HepG2 (cell line): ENCODE measurements at regions not wholly inside any gene's neighbourhood (a gene's known extent, or its start where the extent isn't known, plus 50 kb on each side); places are given as distances from the start of the nearest gene placed in this dataset.

Experiments
- ATAC-seq: fragments of 200-7000 bp; cut with Tn5 transposase; 3 replicates; pipeline ENCODE4 v1.9.1; 2020; ENCODE audit warnings: mild to moderate bottlenecking, moderate library complexity
- BruUV-seq: library from RNA; stranded (reverse); fragments of 400-500 nt; replicated peaks from 2 replicates; lab custom pipeline; 2021; lab: Mats Ljungman, UMichigan
- CTCF ChIA-PET: fragments of 300-600 bp; formaldehyde crosslinking; extraction: SDS; loops from one replicate; lab custom pipeline; 2021; ENCODE audit warnings: low total read pairs, inconsistent platforms, low intra/inter-chr PET ratio; lab: Yijun Ruan, JAX
- POLR2A ChIA-PET: fragments of 350-600 bp; sonication (Branson Sonifier 250); formaldehyde crosslinking; loops from one replicate; lab custom pipeline; 2020; ENCODE audit warnings: antibody characterized with exemption, inconsistent platforms; lab: Yijun Ruan, JAX
- DNase-seq: peaks from one replicate; pipeline ENCODE4 v3.0.0-alpha.2; 2015; ENCODE audit warnings: low spot score
- FAIRE-seq: peaks from 3 replicates; lab custom pipeline; 2011; peaks lifted over from hg19 to GRCh38; lab: Jason Lieb, UNC
- H2AFZ ChIP-seq: one replicate; pipeline ENCODE4 v1.6.1; 2011; ENCODE audit warnings: low read length, inconsistent platforms
- H3K27ac ChIP-seq: fragments of 300-600 bp; 3 replicates; pipeline ENCODE4 v1.8.0; 2011; ENCODE audit warnings: mixed run types, mild to moderate bottlenecking, mixed read lengths, low read length, inconsistent platforms; ENCODE audit not compliant: insufficient read depth; ENCODE audit errors: extremely low read length
- H3K27me3 ChIP-seq, 2 experiments: fragments of 200-600 bp in 1 of 2; 2 replicates in 1 of 2; 3 replicates in 1 of 2; pipeline versions ENCODE4 v1.6.0 to v1.8.0; 2011; ENCODE audit warnings: low read length in 2 of 2, mild to moderate bottlenecking in 2 of 2, moderate library complexity in 2 of 2, inconsistent platforms in 1 of 2; ENCODE audit not compliant: insufficient read depth in 2 of 2, control insufficient read depth in 1 of 2
- H3K36me3 ChIP-seq, 2 experiments: fragments of 200-600 bp in 1 of 2; replicated peaks in 1 of 2; 2 replicates in 1 of 2; 3 replicates in 1 of 2; pipeline versions ENCODE4 v1.5.1 to v1.8.0; 2011; ENCODE audit warnings: low read length in 2 of 2, inconsistent platforms in 1 of 2; ENCODE audit not compliant: insufficient read depth in 2 of 2, control insufficient read depth in 1 of 2
- H3K4me1 ChIP-seq: 2 replicates; pipeline ENCODE4 v1.5.1; 2012; ENCODE audit warnings: low read length, inconsistent platforms; ENCODE audit not compliant: insufficient read depth
- H3K4me2 ChIP-seq: 2 replicates; pipeline ENCODE4 v1.6.0; 2011; ENCODE audit warnings: low read depth, low read length, inconsistent platforms
- H3K4me3 ChIP-seq, 3 experiments: fragments of 200-600 bp in 1 of 3; sonication (generic), shearing (Covaris generic) in 1 of 3; replicated peaks in 1 of 3; 2 replicates each; pipeline ENCODE4 v1.5.1; 2011 to 2016; ENCODE audit warnings: low read length in 3 of 3, inconsistent platforms in 2 of 3, low read depth in 2 of 3, mild to moderate bottlenecking in 2 of 3, control low read depth in 1 of 3, mixed read lengths in 1 of 3; ENCODE audit not compliant: insufficient read depth in 1 of 3
- H3K79me2 ChIP-seq: one replicate; pipeline ENCODE4 v1.6.1; 2011; ENCODE audit warnings: low read length, inconsistent platforms; ENCODE audit not compliant: insufficient read depth
- H3K9ac ChIP-seq: 2 replicates; pipeline ENCODE4 v1.6.0; 2011; ENCODE audit warnings: mild to moderate bottlenecking, low read depth, low read length, inconsistent platforms; ENCODE audit not compliant: insufficient read depth
- H3K9me3 ChIP-seq: 2 replicates; pipeline ENCODE4 v1.5.1; 2012; ENCODE audit warnings: mild to moderate bottlenecking, low read length
- H4K20me1 ChIP-seq: 2 replicates; pipeline ENCODE4 v1.6.0; 2011; ENCODE audit warnings: inconsistent platforms, mild to moderate bottlenecking, low read length, moderate library complexity; ENCODE audit not compliant: insufficient read depth
- ARNT2 ChIP-seq: sonication (generic); formaldehyde crosslinking; IDR thresholded peaks from 2 replicates; pipeline ENCODE4 v1.8.0; 2022; ENCODE audit warnings: mild to moderate bottlenecking, low read depth, missing genetic modification reagents, moderate library complexity
- ERF ChIP-seq: IDR thresholded peaks from 2 replicates; pipeline ENCODE4 v1.6.1; 2018; ENCODE audit warnings: missing biosample characterization, missing genetic modification reagents
- PITX1 ChIP-seq: sonication (generic); formaldehyde crosslinking; IDR thresholded peaks from 2 replicates; pipeline ENCODE4 v1.5.1; 2020; ENCODE audit warnings: mild to moderate bottlenecking, missing genetic modification reagents
- ZNF460 ChIP-seq: sonication (generic); formaldehyde crosslinking; IDR thresholded peaks from 2 replicates; pipeline ENCODE4 v1.5.1; 2020; ENCODE audit warnings: missing genetic modification reagents, mild to moderate bottlenecking, borderline replicate concordance
- ZNF468 ChIP-seq: sonication (generic); formaldehyde crosslinking; IDR thresholded peaks from 2 replicates; pipeline ENCODE4 v1.8.0; 2022; ENCODE audit warnings: mild to moderate bottlenecking, moderate library complexity, missing genetic modification reagents
- ZNF614 ChIP-seq: IDR thresholded peaks from 2 replicates; pipeline ENCODE4 v1.6.1; 2018; ENCODE audit warnings: missing biosample characterization, missing genetic modification reagents, inconsistent platforms, borderline replicate concordance
- in situ Hi-C: cut with HindIII; loops from 2 replicates; pipeline ENCODE4 v1.10.0; 2017; ENCODE audit warnings: low pct_unique_long_range_greater_than_20kb; ENCODE audit not compliant: extremely low pct_ligation_motif_present
- intact Hi-C: fragments of 100-400 bp; cut with micrococcal nuclease; formaldehyde crosslinking; loops from one replicate; pipeline ENCODE4 v1.10.0; 2022; ENCODE audit not compliant: unreplicated experiment
- TF ChIP-seq, protein P1 (sequence below): sonication (generic); formaldehyde crosslinking; IDR thresholded peaks from 2 replicates; pipeline ENCODE4 v1.4.0; 2020; ENCODE audit warnings: missing genetic modification reagents, borderline replicate concordance

DNA sequence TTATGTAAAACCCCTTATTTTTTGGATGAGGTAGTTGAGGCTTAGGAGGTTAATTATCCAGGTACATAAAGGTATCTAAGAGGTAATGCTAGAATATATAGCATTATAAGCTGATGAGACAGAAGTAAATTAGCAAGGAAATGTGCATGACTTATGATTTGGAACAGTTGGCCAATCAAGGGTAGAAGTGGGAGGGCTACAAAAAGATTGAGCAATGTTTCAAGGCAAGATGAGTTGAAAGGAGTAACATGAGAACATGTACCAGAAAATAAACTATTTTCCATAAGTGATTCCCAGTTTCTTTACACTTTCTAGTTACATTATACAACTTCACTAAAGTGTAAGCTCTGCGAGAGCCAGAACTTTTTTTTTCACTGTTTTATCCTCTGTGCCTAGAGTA lies 290.9 kb downstream of the LRIG3 start (continued):
- TF ChIP-seq ZNF614 (CRISPR knock-in tag) (no peak), PITX1 (CRISPR knock-in tag) (no peak), ARNT2 (CRISPR knock-in tag) (no peak)
- TF ChIP-seq, all 625 proteins: peak for 0

DNA sequence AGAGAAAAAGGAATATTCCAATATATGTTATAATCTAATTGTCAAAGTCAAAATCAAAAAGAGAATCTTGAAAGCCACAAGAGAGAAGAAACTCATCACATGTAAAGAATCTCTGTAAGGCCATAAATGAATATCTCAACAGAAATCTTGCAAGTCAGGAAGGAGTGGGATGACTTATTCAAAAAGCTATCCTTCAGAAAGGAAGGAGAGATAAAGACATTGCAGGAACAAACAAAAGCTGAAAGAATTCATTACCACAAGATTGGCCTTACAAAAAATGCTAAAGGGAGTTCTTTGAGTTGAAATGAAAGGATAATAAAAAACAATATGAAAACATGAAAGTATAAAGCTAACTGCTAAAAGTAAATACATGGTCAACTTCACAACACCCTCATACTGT lies 286.8 kb downstream of the LRIG3 start:
- Histone ChIP-seq H3K79me2 (no peaks in the 10 kb centered on the region), H3K36me3 (no peaks in the 10 kb centered on the region), H3K27me3 (no peaks in the 10 kb centered on the region), H3K9ac (no peak overlapping the region), H2AFZ (no peak overlapping the region), H4K20me1 (no peaks in the 10 kb centered on the region), H3K9me3 (no peaks in the 10 kb centered on the region), H3K4me1 (no peaks in the 10 kb centered on the region), H3K27ac (no peak overlapping the region), H3K4me2 (no peak overlapping the region), H3K4me3 (no peak overlapping the region)
- in situ Hi-C loops: no loop called here
- no peak for FAIRE-seq
- BruUV-seq: no TSS peak
- intact Hi-C loops: no loop called here
- DNase-seq: no peak
- ChIA-PET CTCF (no interaction called here), POLR2A (no interaction called here)
- no peak for TF ChIP-seq ZNF468 (CRISPR knock-in tag)
- TF ChIP-seq, protein P1, sequence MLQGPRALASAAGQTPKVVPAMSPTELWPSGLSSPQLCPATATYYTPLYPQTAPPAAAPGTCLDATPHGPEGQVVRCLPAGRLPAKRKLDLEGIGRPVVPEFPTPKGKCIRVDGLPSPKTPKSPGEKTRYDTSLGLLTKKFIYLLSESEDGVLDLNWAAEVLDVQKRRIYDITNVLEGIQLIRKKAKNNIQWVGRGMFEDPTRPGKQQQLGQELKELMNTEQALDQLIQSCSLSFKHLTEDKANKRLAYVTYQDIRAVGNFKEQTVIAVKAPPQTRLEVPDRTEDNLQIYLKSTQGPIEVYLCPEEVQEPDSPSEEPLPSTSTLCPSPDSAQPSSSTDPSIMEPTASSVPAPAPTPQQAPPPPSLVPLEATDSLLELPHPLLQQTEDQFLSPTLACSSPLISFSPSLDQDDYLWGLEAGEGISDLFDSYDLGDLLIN (CRISPR knock-in tag): no peak
- no peak for TF ChIP-seq ZNF460
- no peak for TF ChIP-seq ERF (CRISPR knock-in tag)
- no peak for ATAC-seq
